ENCODE measurements at regions not wholly inside any gene's neighbourhood (a gene's known extent, or its start where the extent isn't known, plus 50 kb on each side); places are given as distances from the start of the nearest gene placed in this dataset.

- CTCF ChIA-PET, result no interaction called here
- Mint-ChIP-seq H3K4me1 (peaks cover 2 to 9% (median 3%) of the 10 kb centered on the region in 3 donors), H3K4me3 (no peak overlapping the region), H3K9me3 (no peaks in the 10 kb centered on the region), H3K36me3 (no peaks in the 10 kb centered on the region), H3K27me3 (peaks cover 14 to 27% of the 10 kb centered on the region in 2 donors), H3K27ac (no peak overlapping the region)
- no peaks in the 10 kb centered on the region for H3K27me3 ChIP-seq (ENCODE audit: insufficient read depth, low read length, poor library complexity, severe bottlenecking)
- no peaks in the 10 kb centered on the region for H3K9me3 ChIP-seq (ENCODE audit: low read length)
- no peak for DNase-seq
- H3K36me3 ChIP-seq (ENCODE audit: insufficient read depth, low read length), result no peaks in the 10 kb centered on the region
- no peak overlapping the region for H3K27ac ChIP-seq (ENCODE audit: low read depth, low read length)
- POLR2A ChIA-PET, result no interaction called here
- H3K4me3 ChIP-seq (ENCODE audit: low read length), result no peak overlapping the region
- H3K4me1 ChIP-seq (ENCODE audit: insufficient read depth, low read length), result peaks cover 5% of the 10 kb centered on the region
These were observed 140.6 kb downstream of the IRF8 start for GRCh38 chr16:86039606-86040005.

GRCh38 chr16:86040496-86040895 lies 141.5 kb downstream of the IRF8 start:
- Mint-ChIP-seq H3K36me3 (no peaks in the 10 kb centered on the region), H3K27me3 (peaks cover 15 to 28% of the 10 kb centered on the region in 2 donors), H3K27ac (no peak overlapping the region), H3K9me3 (no peaks in the 10 kb centered on the region), H3K4me1 (peaks cover 9 to 18% (median 12%) of the 10 kb centered on the region in 3 donors), H3K4me3 (no peak overlapping the region)
- peaks cover 13% of the 10 kb centered on the region for H3K4me1 ChIP-seq (ENCODE audit: insufficient read depth, low read length)
- ChIA-PET POLR2A (no interaction called here), CTCF (interaction anchor here (1.3 kb wide), 1 partner anchor 219 kb away, joined by 4 read pairs; no protein-coding TSS in a partner anchor)
- no peak overlapping the region for H3K4me3 ChIP-seq (ENCODE audit: low read length)
- H3K36me3 ChIP-seq (ENCODE audit: insufficient read depth, low read length), result no peaks in the 10 kb centered on the region
- no peaks in the 10 kb centered on the region for H3K9me3 ChIP-seq (ENCODE audit: low read length)
- no peak overlapping the region for H3K27ac ChIP-seq (ENCODE audit: low read depth, low read length)
- H3K27me3 ChIP-seq (ENCODE audit: insufficient read depth, low read length, poor library complexity, severe bottlenecking), result no peaks in the 10 kb centered on the region
- DNase-seq, result no peak

- DNase-seq, result no peak
- POLR2A ChIA-PET, result no interaction called here
- Mint-ChIP-seq H3K4me3 (no peak overlapping the region), H3K36me3 (no peaks in the 10 kb centered on the region), H3K9me3 (no peaks in the 10 kb centered on the region), H3K27ac (no peak overlapping the region), H3K4me1 (peaks cover 10 to 20% (median 15%) of the 10 kb centered on the region in 3 donors), H3K27me3 (peaks cover 13 to 30% of the 10 kb centered on the region in 2 donors)
- CTCF ChIA-PET, result interaction anchor here (1.3 kb wide), 1 partner anchor 220 kb away, joined by 4 read pairs; no protein-coding TSS in a partner anchor
- Histone ChIP-seq H3K27ac (ENCODE audit: low read depth, low read length) (no peak overlapping the region), H3K9me3 (ENCODE audit: low read length) (no peaks in the 10 kb centered on the region), H3K36me3 (ENCODE audit: insufficient read depth, low read length) (no peaks in the 10 kb centered on the region), H3K27me3 (ENCODE audit: insufficient read depth, low read length, poor library complexity, severe bottlenecking) (no peaks in the 10 kb centered on the region), H3K4me1 (ENCODE audit: insufficient read depth, low read length) (peaks cover 18% of the 10 kb centered on the region), H3K4me3 (ENCODE audit: low read length) (no peak overlapping the region)
These were observed 142.3 kb downstream of the IRF8 start for GRCh38 chr16:86041215-86041614.

GRCh38 chr16:86041807-86042206 lies 142.8 kb downstream of the IRF8 start:
- peaks cover 18% of the 10 kb centered on the region for H3K4me1 ChIP-seq (ENCODE audit: insufficient read depth, low read length)
- no peak overlapping the region for H3K27ac ChIP-seq (ENCODE audit: low read depth, low read length)
- H3K4me1 Mint-ChIP-seq, result peaks cover 10 to 20% (median 15%) of the 10 kb centered on the region in 3 donors
- H3K4me3 Mint-ChIP-seq, result no peak overlapping the region
- H3K27me3 ChIP-seq (ENCODE audit: insufficient read depth, low read length, poor library complexity, severe bottlenecking), result no peaks in the 10 kb centered on the region
- ChIA-PET POLR2A (no interaction called here), CTCF (no interaction called here)
- no peaks in the 10 kb centered on the region for H3K9me3 ChIP-seq (ENCODE audit: low read length)
- H3K27me3 Mint-ChIP-seq, result peaks cover 16 to 35% of the 10 kb centered on the region in 2 donors
- no peak overlapping the region for H3K27ac Mint-ChIP-seq
- no peak for DNase-seq
- no peaks in the 10 kb centered on the region for H3K9me3 Mint-ChIP-seq
- H3K36me3 ChIP-seq (ENCODE audit: insufficient read depth, low read length), result no peaks in the 10 kb centered on the region
- H3K36me3 Mint-ChIP-seq, result no peaks in the 10 kb centered on the region
- H3K4me3 ChIP-seq (ENCODE audit: low read length), result no peak overlapping the region

- peaks cover 10 to 20% (median 15%) of the 10 kb centered on the region in 3 donors for H3K4me1 Mint-ChIP-seq
- H3K27ac Mint-ChIP-seq, result no peak overlapping the region
- no peak for DNase-seq
- H3K36me3 ChIP-seq (ENCODE audit: insufficient read depth, low read length), result no peaks in the 10 kb centered on the region
- CTCF ChIA-PET, result no interaction called here
- no peaks in the 10 kb centered on the region for H3K9me3 ChIP-seq (ENCODE audit: low read length)
- POLR2A ChIA-PET, result no interaction called here
- no peaks in the 10 kb centered on the region for H3K36me3 Mint-ChIP-seq
- H3K9me3 Mint-ChIP-seq, result no peaks in the 10 kb centered on the region
- H3K4me3 Mint-ChIP-seq, result no peak overlapping the region
- H3K27me3 ChIP-seq (ENCODE audit: insufficient read depth, low read length, poor library complexity, severe bottlenecking), result no peaks in the 10 kb centered on the region
- no peak overlapping the region for H3K27ac ChIP-seq (ENCODE audit: low read depth, low read length)
- H3K4me1 ChIP-seq (ENCODE audit: insufficient read depth, low read length), result peaks cover 18% of the 10 kb centered on the region
- H3K27me3 Mint-ChIP-seq, result peaks cover 17 to 41% of the 10 kb centered on the region in 2 donors
- no peak overlapping the region for H3K4me3 ChIP-seq (ENCODE audit: low read length)
These were observed 143.4 kb downstream of the IRF8 start for GRCh38 chr16:86042393-86042792.

- H3K9me3 Mint-ChIP-seq, result no peaks in the 10 kb centered on the region
- H3K27ac Mint-ChIP-seq, result no peak overlapping the region
- H3K27me3 ChIP-seq (ENCODE audit: insufficient read depth, low read length, poor library complexity, severe bottlenecking), result no peaks in the 10 kb centered on the region
- ChIA-PET CTCF (no interaction called here), POLR2A (no interaction called here)
- no peak overlapping the region for H3K4me3 Mint-ChIP-seq
- H3K36me3 ChIP-seq (ENCODE audit: insufficient read depth, low read length), result no peaks in the 10 kb centered on the region
- no peaks in the 10 kb centered on the region for H3K9me3 ChIP-seq (ENCODE audit: low read length)
- H3K4me3 ChIP-seq (ENCODE audit: low read length), result no peak overlapping the region
- H3K27ac ChIP-seq (ENCODE audit: low read depth, low read length), result no peak overlapping the region
- DNase-seq, result no peak
- H3K4me1 ChIP-seq (ENCODE audit: insufficient read depth, low read length), result peaks cover 18% of the 10 kb centered on the region
- H3K27me3 Mint-ChIP-seq, result peaks cover 19 to 48% of the 10 kb centered on the region in 2 donors
- peaks cover 10 to 20% (median 15%) of the 10 kb centered on the region in 3 donors for H3K4me1 Mint-ChIP-seq
- H3K36me3 Mint-ChIP-seq, result no peaks in the 10 kb centered on the region
These were observed 144.2 kb downstream of the IRF8 start for GRCh38 chr16:86042996-86043725.

GRCh38 chr16:86044241-86044671 lies 145.3 kb downstream of the IRF8 start:
- H3K36me3 ChIP-seq (ENCODE audit: insufficient read depth, low read length), result no peaks in the 10 kb centered on the region
- peak in 2 of 5 donors; percentile 6 to 25 for DNase-seq
- H3K4me3 ChIP-seq (ENCODE audit: low read length), result no peak overlapping the region
- no peak overlapping the region for H3K4me3 Mint-ChIP-seq
- H3K27ac Mint-ChIP-seq, result no peak overlapping the region
- no peak overlapping the region for H3K27ac ChIP-seq (ENCODE audit: low read depth, low read length)
- ChIA-PET POLR2A (no interaction called here), CTCF (no interaction called here)
- H3K27me3 Mint-ChIP-seq, result peaks cover 23 to 58% of the 10 kb centered on the region in 2 donors
- peaks cover 18% of the 10 kb centered on the region for H3K4me1 ChIP-seq (ENCODE audit: insufficient read depth, low read length)
- H3K9me3 Mint-ChIP-seq, result no peaks in the 10 kb centered on the region
- no peaks in the 10 kb centered on the region for H3K9me3 ChIP-seq (ENCODE audit: low read length)
- peaks cover 6% of the 10 kb centered on the region for H3K27me3 ChIP-seq (ENCODE audit: insufficient read depth, low read length, poor library complexity, severe bottlenecking)
- peaks cover 10 to 17% (median 15%) of the 10 kb centered on the region in 3 donors for H3K4me1 Mint-ChIP-seq
- H3K36me3 Mint-ChIP-seq, result no peaks in the 10 kb centered on the region

- H3K4me3 Mint-ChIP-seq, result peak overlapping the region in 1 of 7 donors; percentile 8
- peaks cover 23 to 62% of the 10 kb centered on the region in 2 donors for H3K27me3 Mint-ChIP-seq
- no peaks in the 10 kb centered on the region for H3K36me3 Mint-ChIP-seq
- H3K9me3 Mint-ChIP-seq, result no peaks in the 10 kb centered on the region
- ChIA-PET CTCF (no interaction called here), POLR2A (no interaction called here)
- Histone ChIP-seq H3K4me3 (ENCODE audit: low read length) (no peak overlapping the region), H3K4me1 (ENCODE audit: insufficient read depth, low read length) (peaks cover 18% of the 10 kb centered on the region), H3K27me3 (ENCODE audit: insufficient read depth, low read length, poor library complexity, severe bottlenecking) (peaks cover 8% of the 10 kb centered on the region), H3K36me3 (ENCODE audit: insufficient read depth, low read length) (no peaks in the 10 kb centered on the region), H3K9me3 (ENCODE audit: low read length) (no peaks in the 10 kb centered on the region), H3K27ac (ENCODE audit: low read depth, low read length) (no peak overlapping the region)
- peak in 3 of 5 donors; percentile 34 to 75 (median 64) for DNase-seq
- H3K4me1 Mint-ChIP-seq, result peaks cover 10 to 15% (median 15%) of the 10 kb centered on the region in 3 donors
- no peak overlapping the region for H3K27ac Mint-ChIP-seq
These were observed 146.1 kb downstream of the IRF8 start for GRCh38 chr16:86044881-86045590.
